ENCODE measurements at regions not wholly inside any gene's neighbourhood (a gene's known extent, or its start where the extent isn't known, plus 50 kb on each side); places are given as distances from the start of the nearest gene placed in this dataset.

- Mint-ChIP-seq H3K4me1 (ENCODE audit: low read depth) (no peaks in the 10 kb centered on the region), H3K36me3 (ENCODE audit: low read depth) (no peaks in the 10 kb centered on the region), H3K27ac (no peak overlapping the region), H3K27me3 (no peaks in the 10 kb centered on the region), H3K4me3 (no peak overlapping the region), H3K9me3 (no peaks in the 10 kb centered on the region)
These were observed 396.2 kb downstream of the NUAK1 start for GRCh38 chr12:105742567-105742874.

- H3K27me3 Mint-ChIP-seq, result no peaks in the 10 kb centered on the region
- H3K4me1 Mint-ChIP-seq (ENCODE audit: low read depth), result no peaks in the 10 kb centered on the region
- H3K27ac Mint-ChIP-seq, result no peak overlapping the region
- no peaks in the 10 kb centered on the region for H3K9me3 Mint-ChIP-seq
- H3K4me3 Mint-ChIP-seq, result no peak overlapping the region
- H3K36me3 Mint-ChIP-seq (ENCODE audit: low read depth), result no peaks in the 10 kb centered on the region
These were observed 394.2 kb downstream of the NUAK1 start for GRCh38 chr12:105744371-105745058.

- Mint-ChIP-seq H3K27ac (no peak overlapping the region), H3K27me3 (no peaks in the 10 kb centered on the region), H3K4me1 (ENCODE audit: low read depth) (no peaks in the 10 kb centered on the region), H3K36me3 (ENCODE audit: low read depth) (no peaks in the 10 kb centered on the region), H3K4me3 (no peak overlapping the region), H3K9me3 (no peaks in the 10 kb centered on the region)
These were observed 392.9 kb downstream of the NUAK1 start for GRCh38 chr12:105745811-105746210.

- H3K27me3 Mint-ChIP-seq, result no peaks in the 10 kb centered on the region
- H3K36me3 Mint-ChIP-seq (ENCODE audit: low read depth), result no peaks in the 10 kb centered on the region
- no peak overlapping the region for H3K27ac Mint-ChIP-seq
- no peaks in the 10 kb centered on the region for H3K4me1 Mint-ChIP-seq (ENCODE audit: low read depth)
- H3K4me3 Mint-ChIP-seq, result no peak overlapping the region
- H3K9me3 Mint-ChIP-seq, result no peaks in the 10 kb centered on the region
These were observed 389.8 kb downstream of the NUAK1 start for GRCh38 chr12:105748806-105749600.

- no peak overlapping the region for H3K4me3 Mint-ChIP-seq
- H3K27ac Mint-ChIP-seq, result no peak overlapping the region
- no peaks in the 10 kb centered on the region for H3K4me1 Mint-ChIP-seq (ENCODE audit: low read depth)
- no peaks in the 10 kb centered on the region for H3K36me3 Mint-ChIP-seq (ENCODE audit: low read depth)
- no peaks in the 10 kb centered on the region for H3K9me3 Mint-ChIP-seq
- no peaks in the 10 kb centered on the region for H3K27me3 Mint-ChIP-seq
These were observed 388.7 kb downstream of the NUAK1 start for GRCh38 chr12:105750096-105750495.

- no peak overlapping the region for H3K27ac Mint-ChIP-seq
- H3K9me3 Mint-ChIP-seq, result no peaks in the 10 kb centered on the region
- H3K4me1 Mint-ChIP-seq (ENCODE audit: low read depth), result no peaks in the 10 kb centered on the region
- H3K4me3 Mint-ChIP-seq, result no peak overlapping the region
- H3K36me3 Mint-ChIP-seq (ENCODE audit: low read depth), result no peaks in the 10 kb centered on the region
- H3K27me3 Mint-ChIP-seq, result no peaks in the 10 kb centered on the region
These were observed 384.4 kb downstream of the NUAK1 start for GRCh38 chr12:105754313-105754712.

- H3K27me3 Mint-ChIP-seq, result peaks cover 4% of the 10 kb centered on the region
- no peaks in the 10 kb centered on the region for H3K9me3 Mint-ChIP-seq
- no peak overlapping the region for H3K27ac Mint-ChIP-seq
- no peaks in the 10 kb centered on the region for H3K4me1 Mint-ChIP-seq (ENCODE audit: low read depth)
- H3K4me3 Mint-ChIP-seq, result no peak overlapping the region
- H3K36me3 Mint-ChIP-seq (ENCODE audit: low read depth), result no peaks in the 10 kb centered on the region
These were observed 381.8 kb downstream of the NUAK1 start for GRCh38 chr12:105756961-105757360.

- Mint-ChIP-seq H3K27ac (no peak overlapping the region), H3K9me3 (peaks cover 3% of the 10 kb centered on the region), H3K4me1 (ENCODE audit: low read depth) (no peaks in the 10 kb centered on the region), H3K36me3 (ENCODE audit: low read depth) (no peaks in the 10 kb centered on the region), H3K27me3 (peaks cover 9% of the 10 kb centered on the region), H3K4me3 (no peak overlapping the region)
These were observed 379.6 kb downstream of the NUAK1 start for GRCh38 chr12:105759149-105759548.

GRCh38 chr12:105761075-105761474 lies 377.7 kb downstream of the NUAK1 start:
- Mint-ChIP-seq H3K27me3 (peaks cover 9% of the 10 kb centered on the region), H3K4me3 (no peak overlapping the region), H3K9me3 (peaks cover 3% of the 10 kb centered on the region), H3K27ac (no peak overlapping the region), H3K4me1 (ENCODE audit: low read depth) (no peaks in the 10 kb centered on the region), H3K36me3 (ENCODE audit: low read depth) (no peaks in the 10 kb centered on the region)

- peaks cover 3% of the 10 kb centered on the region for H3K9me3 Mint-ChIP-seq
- H3K4me1 Mint-ChIP-seq (ENCODE audit: low read depth), result no peaks in the 10 kb centered on the region
- no peak overlapping the region for H3K27ac Mint-ChIP-seq
- H3K4me3 Mint-ChIP-seq, result no peak overlapping the region
- no peaks in the 10 kb centered on the region for H3K36me3 Mint-ChIP-seq (ENCODE audit: low read depth)
- peaks cover 15% of the 10 kb centered on the region for H3K27me3 Mint-ChIP-seq
These were observed 374.4 kb downstream of the NUAK1 start for GRCh38 chr12:105764216-105764835.

- Mint-ChIP-seq H3K27me3 (peaks cover 11% of the 10 kb centered on the region), H3K36me3 (ENCODE audit: low read depth) (no peaks in the 10 kb centered on the region), H3K9me3 (peaks cover 3% of the 10 kb centered on the region), H3K4me3 (no peak overlapping the region), H3K27ac (no peak overlapping the region), H3K4me1 (ENCODE audit: low read depth) (no peaks in the 10 kb centered on the region)
These were observed 373.4 kb downstream of the NUAK1 start for GRCh38 chr12:105765053-105766014.

GRCh38 chr12:105766029-105766428 lies 372.7 kb downstream of the NUAK1 start:
- H3K27me3 Mint-ChIP-seq, result peaks cover 12% of the 10 kb centered on the region
- H3K27ac Mint-ChIP-seq, result no peak overlapping the region
- H3K36me3 Mint-ChIP-seq (ENCODE audit: low read depth), result no peaks in the 10 kb centered on the region
- H3K4me3 Mint-ChIP-seq, result no peak overlapping the region
- H3K9me3 Mint-ChIP-seq, result peaks cover 3% of the 10 kb centered on the region
- H3K4me1 Mint-ChIP-seq (ENCODE audit: low read depth), result no peaks in the 10 kb centered on the region

- Mint-ChIP-seq H3K4me3 (no peak overlapping the region), H3K27ac (no peak overlapping the region), H3K4me1 (ENCODE audit: low read depth) (no peaks in the 10 kb centered on the region), H3K9me3 (no peaks in the 10 kb centered on the region), H3K36me3 (ENCODE audit: low read depth) (no peaks in the 10 kb centered on the region), H3K27me3 (peaks cover 13% of the 10 kb centered on the region)
These were observed 369.3 kb downstream of the NUAK1 start for GRCh38 chr12:105769486-105769885.

- Mint-ChIP-seq H3K27me3 (peaks cover 7% of the 10 kb centered on the region), H3K36me3 (ENCODE audit: low read depth) (no peaks in the 10 kb centered on the region), H3K4me3 (no peak overlapping the region), H3K27ac (no peak overlapping the region), H3K9me3 (peaks cover 5% of the 10 kb centered on the region), H3K4me1 (ENCODE audit: low read depth) (no peaks in the 10 kb centered on the region)
These were observed 365.3 kb downstream of the NUAK1 start for GRCh38 chr12:105773471-105773870.
